SHP77 (cell line): ENCODE measurements at regions not wholly inside any gene's neighbourhood (a gene's known extent, or its start where the extent isn't known, plus 50 kb on each side); places are given as distances from the start of the nearest gene placed in this dataset.
"Not testable (repeated sequence)": the region's sequence is repeated elsewhere in the genome, so short reads cannot be mapped to it uniquely, and the experiment has no call there.

ENCODE experiments used
- DNase-seq, 2 experiments: peaks; one replicate each; lab custom pipeline; 2025; lab: John Stamatoyannopoulos, UW

GRCh38 chr21:38039841-38040240 is 123.6 kb upstream of the KCNJ6 start:
- no peak for DNase-seq

- no peak for DNase-seq
Observed at GRCh38 chr21:38041493-38041892, 125.2 kb upstream of the KCNJ6 start.

GRCh38 chr21:38042246-38042645 is 126.0 kb upstream of the KCNJ6 start:
- no peak for DNase-seq

GRCh38 chr21:38048167-38048566 is 131.9 kb upstream of the KCNJ6 start:
- peak; percentile 65 to 76 for DNase-seq

- no peak for DNase-seq
Observed at GRCh38 chr21:38054334-38054733, 138.1 kb upstream of the KCNJ6 start.

- DNase-seq, result no peak
Observed at GRCh38 chr21:38056481-38056880, 140.2 kb upstream of the KCNJ6 start.

GRCh38 chr21:38057626-38058025 is 141.4 kb upstream of the KCNJ6 start:
- no peak for DNase-seq

GRCh38 chr21:38060533-38060932 is 144.3 kb upstream of the KCNJ6 start:
- no peak for DNase-seq

- DNase-seq, result no peak
Observed at GRCh38 chr21:38067086-38067739, 151.0 kb upstream of the KCNJ6 start.

- no peak for DNase-seq
Observed at GRCh38 chr21:38072489-38072888, 156.2 kb upstream of the KCNJ6 start.

GRCh38 chr21:38075833-38076587 is 159.8 kb upstream of the KCNJ6 start:
- no peak for DNase-seq

GRCh38 chr21:38077569-38077968 is 161.3 kb upstream of the KCNJ6 start:
- no peak for DNase-seq

GRCh38 chr21:38080888-38081287 is 164.6 kb upstream of the KCNJ6 start:
- DNase-seq, result no peak

GRCh38 chr21:38081708-38082107 is 165.5 kb upstream of the KCNJ6 start:
- no peak for DNase-seq

GRCh38 chr21:38082936-38083485 is 166.8 kb upstream of the KCNJ6 start:
- no peak for DNase-seq

- DNase-seq, result no peak
Observed at GRCh38 chr21:38083535-38083934, 167.3 kb upstream of the KCNJ6 start.

GRCh38 chr21:38086580-38086979 is 170.2 kb upstream of the KCNJ15 start:
- no peak for DNase-seq

GRCh38 chr21:38088916-38089762 is 167.7 kb upstream of the KCNJ15 start:
- no peak for DNase-seq

GRCh38 chr21:38089763-38090046 is 167.1 kb upstream of the KCNJ15 start:
- no peak for DNase-seq

- not testable (repeated sequence) for DNase-seq
Observed at GRCh38 chr21:38091061-38091460, 165.7 kb upstream of the KCNJ15 start.

GRCh38 chr21:38092051-38092450 is 164.7 kb upstream of the KCNJ15 start:
- DNase-seq, result no peak

- DNase-seq, result no peak
Observed at GRCh38 chr21:38095220-38095619, 161.6 kb upstream of the KCNJ15 start.

GRCh38 chr21:38097789-38098188 is 159.0 kb upstream of the KCNJ15 start:
- no peak for DNase-seq
